OCI-LY1 (cell line): ENCODE measurements at regions not wholly inside any gene's neighbourhood (a gene's known extent, or its start where the extent isn't known, plus 50 kb on each side); places are given as distances from the start of the nearest gene placed in this dataset.
"Not testable (repeated sequence)": the region's sequence is repeated elsewhere in the genome, so short reads cannot be mapped to it uniquely, and the experiment has no call there.

Source experiments
- H2AFZ ChIP-seq: fragments of 200-600 bp; sonication (generic), shearing (Covaris generic); 2 replicates; pipeline ENCODE4 v1.6.0; 2014; ENCODE audit warnings: antibody characterized with exemption, mild to moderate bottlenecking, low read length
- H3F3A ChIP-seq: fragments of 200-600 bp; sonication (generic), shearing (Covaris generic); 2 replicates; pipeline ENCODE4 v1.6.0; 2014; ENCODE audit warnings: mild to moderate bottlenecking, antibody characterized with exemption, low read length, moderate library complexity; ENCODE audit not compliant: insufficient read depth
- H3K27ac ChIP-seq: fragments of 200-600 bp; sonication (generic); 2 replicates; pipeline ENCODE4 v1.5.1; 2014; ENCODE audit warnings: low read length, mixed run types, mild to moderate bottlenecking, low read depth; ENCODE audit not compliant: poor library complexity, severe bottlenecking
- H3K27me3 ChIP-seq: fragments of 200-600 bp; sonication (generic); 2 replicates; pipeline ENCODE4 v1.6.0; 2014; ENCODE audit warnings: antibody characterized with exemption, mild to moderate bottlenecking, low read length, moderate library complexity; ENCODE audit not compliant: insufficient read depth
- H3K36me3 ChIP-seq: fragments of 200-600 bp; sonication (generic); 2 replicates; pipeline ENCODE4 v1.6.1; 2014; ENCODE audit warnings: mild to moderate bottlenecking, antibody characterized with exemption, low read length, moderate library complexity, mixed read lengths; ENCODE audit not compliant: insufficient read depth
- H3K4me1 ChIP-seq: fragments of 200-600 bp; sonication (generic); 2 replicates; pipeline ENCODE4 v1.5.1; 2014; ENCODE audit warnings: mild to moderate bottlenecking, low read length, moderate library complexity; ENCODE audit not compliant: insufficient read depth, severe bottlenecking
- H3K4me2 ChIP-seq: fragments of 200-600 bp; sonication (generic), shearing (Covaris generic); 2 replicates; pipeline ENCODE4 v1.6.1; 2014; ENCODE audit warnings: low read length
- H3K4me3 ChIP-seq: fragments of 200-600 bp; sonication (generic); 2 replicates; pipeline ENCODE4 v1.5.1; 2014; ENCODE audit warnings: low read length, low read depth, mild to moderate bottlenecking, mixed read lengths; ENCODE audit not compliant: poor library complexity, severe bottlenecking
- H3K79me2 ChIP-seq: fragments of 200-600 bp; shearing (Covaris generic); 2 replicates; pipeline ENCODE4 v1.6.1; 2016; ENCODE audit warnings: mixed run types, low read length, mixed read lengths; ENCODE audit not compliant: insufficient read depth
- H3K9ac ChIP-seq: fragments of 200-600 bp; sonication (generic), shearing (Covaris generic); 2 replicates; pipeline ENCODE4 v1.6.1; 2014; ENCODE audit warnings: mild to moderate bottlenecking, low read length, mixed read lengths
- H3K9me2 ChIP-seq: fragments of 200-600 bp; sonication (generic), shearing (Covaris generic); 2 replicates; pipeline ENCODE4 v1.6.1; 2014; ENCODE audit warnings: low read depth, mild to moderate bottlenecking, low read length, mixed read lengths
- H3K9me3 ChIP-seq: fragments of 200-600 bp; shearing (Covaris generic); 2 replicates; pipeline ENCODE4 v1.6.1; 2014; ENCODE audit warnings: low read length, mixed read lengths
- H4K20me1 ChIP-seq: fragments of 200-600 bp; sonication (generic), shearing (Covaris generic); 2 replicates; pipeline ENCODE4 v1.6.0; 2016; ENCODE audit warnings: mild to moderate bottlenecking, low read length; ENCODE audit not compliant: insufficient read depth
- CTCF ChIP-seq: fragments of 200-600 bp; sonication (generic), shearing (Covaris generic); IDR thresholded peaks from 2 replicates; pipeline ENCODE4 v1.5.1; 2017; ENCODE audit warnings: mild to moderate bottlenecking, antibody characterized with exemption, low read length, moderate library complexity, mixed read lengths
- EZH2 ChIP-seq: fragments of 200-600 bp; sonication (generic), shearing (Covaris generic); IDR thresholded peaks from 2 replicates; pipeline ENCODE4 v1.8.0; 2017; ENCODE audit warnings: borderline replicate concordance, mixed run types, mild to moderate bottlenecking, antibody characterized with exemption, low read length, moderate library complexity, mixed read lengths

GRCh38 chr20:29085625-29086024 is 2171.8 kb upstream of the DEFB115 start:
- Histone ChIP-seq H3K4me2 (no peak overlapping the region), H3K9me3 (no peaks in the 10 kb centered on the region), H3K4me1 (no peaks in the 10 kb centered on the region), H4K20me1 (no peaks in the 10 kb centered on the region), H3K9me2 (no peaks in the 10 kb centered on the region), H3K9ac (no peak overlapping the region), H2AFZ (no peak overlapping the region), H3K36me3 (no peaks in the 10 kb centered on the region), H3K27me3 (no peaks in the 10 kb centered on the region), H3K4me3 (no peak overlapping the region), H3F3A (no peaks in the 10 kb centered on the region), H3K27ac (no peak overlapping the region), H3K79me2 (no peaks in the 10 kb centered on the region)
- TF ChIP-seq CTCF (no peak), EZH2 (no peak)

- H3K4me3 ChIP-seq, H3F3A ChIP-seq, H3K9me3 ChIP-seq, H3K79me2 ChIP-seq, H3K4me2 ChIP-seq, H3K36me3 ChIP-seq, H4K20me1 ChIP-seq, H3K27ac ChIP-seq, H3K9me2 ChIP-seq, H3K27me3 ChIP-seq, H2AFZ ChIP-seq, H3K4me1 ChIP-seq, H3K9ac ChIP-seq: not testable (repeated sequence)
Observed at GRCh38 chr20:29086145-29086718, 2171.2 kb upstream of the DEFB115 start.

- Histone ChIP-seq H4K20me1 (no peaks in the 10 kb centered on the region), H2AFZ (no peak overlapping the region), H3K79me2 (no peaks in the 10 kb centered on the region), H3K9ac (no peak overlapping the region), H3K27me3 (no peaks in the 10 kb centered on the region), H3K36me3 (no peaks in the 10 kb centered on the region), H3K4me1 (no peaks in the 10 kb centered on the region), H3K27ac (no peak overlapping the region), H3K4me2 (no peak overlapping the region), H3K9me3 (no peaks in the 10 kb centered on the region), H3K9me2 (no peaks in the 10 kb centered on the region), H3F3A (no peaks in the 10 kb centered on the region), H3K4me3 (no peak overlapping the region)
- no peak for TF ChIP-seq EZH2
- TF ChIP-seq CTCF: no peak
Observed at GRCh38 chr20:29086938-29087337, 2170.5 kb upstream of the DEFB115 start.

GRCh38 chr20:29087887-29088286 is 2169.6 kb upstream of the DEFB115 start:
- not testable (repeated sequence) for H3K9me3 ChIP-seq, H3K27me3 ChIP-seq, H3K9me2 ChIP-seq, H2AFZ ChIP-seq, H3K27ac ChIP-seq, H3K9ac ChIP-seq, H3K4me3 ChIP-seq, H3K4me1 ChIP-seq, H3K79me2 ChIP-seq, H3F3A ChIP-seq, H3K36me3 ChIP-seq, H3K4me2 ChIP-seq, H4K20me1 ChIP-seq
